DMS79 (cell line): ENCODE measurements at regions not wholly inside any gene's neighbourhood (a gene's known extent, or its start where the extent isn't known, plus 50 kb on each side); places are given as distances from the start of the nearest gene placed in this dataset.

ENCODE experiments used
- DNase-seq: peaks from one replicate; lab custom pipeline; 2025; lab: John Stamatoyannopoulos, UW

DNA sequence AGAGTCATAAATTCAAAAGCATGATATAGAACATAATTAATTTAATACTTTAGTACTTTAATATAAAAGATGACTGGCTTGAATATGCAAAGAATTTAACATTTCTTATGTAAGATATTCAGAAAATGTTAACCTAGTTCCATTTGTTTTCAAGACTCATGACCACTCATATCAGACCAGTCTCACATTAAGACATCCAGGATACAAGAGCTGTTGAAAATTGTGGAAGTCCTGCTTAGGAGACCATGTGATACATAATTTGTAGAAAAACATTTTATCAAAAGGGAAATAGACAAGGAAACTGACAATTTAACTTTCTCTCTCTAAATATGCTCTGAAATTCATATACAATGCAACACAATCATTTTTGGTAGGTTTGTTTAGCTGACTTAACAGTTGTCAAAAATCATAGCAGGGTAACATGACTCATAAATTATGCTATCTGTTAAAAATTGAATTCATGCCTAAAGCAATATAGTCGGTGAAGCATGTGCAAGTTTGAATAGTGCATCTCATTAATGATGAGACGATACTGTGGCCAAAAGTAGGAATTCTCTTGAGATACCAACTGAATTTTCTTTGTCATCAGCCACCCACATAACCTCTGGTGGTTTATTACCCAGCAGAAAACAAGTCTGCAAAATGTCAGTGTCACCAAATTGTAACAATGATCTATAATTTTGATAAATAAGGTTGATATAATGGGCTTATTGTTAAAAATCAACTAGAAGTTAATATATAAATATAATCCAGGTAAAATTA is 211.4 kb downstream of the GASK1B start:
- DNase-seq, result no peak

DNA sequence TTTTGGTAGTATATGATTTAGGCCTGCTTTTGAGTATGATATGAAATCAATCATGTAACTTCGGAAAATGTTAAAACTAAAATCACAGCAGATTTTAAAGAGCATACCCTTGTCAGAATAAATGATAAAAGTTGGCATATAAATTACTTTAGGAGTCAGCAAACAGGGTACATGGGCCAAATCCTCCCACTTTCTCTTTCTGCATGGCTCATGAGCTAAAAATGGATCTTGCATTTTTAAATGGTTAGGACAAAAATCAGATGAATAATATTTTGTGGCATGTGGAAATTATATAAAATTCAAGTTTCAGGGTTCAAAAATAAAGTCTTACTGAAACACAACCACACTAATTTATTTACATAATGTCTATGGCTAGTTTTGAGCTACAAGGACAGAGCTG is 214.9 kb downstream of the GASK1B start:
- no peak for DNase-seq

DNA sequence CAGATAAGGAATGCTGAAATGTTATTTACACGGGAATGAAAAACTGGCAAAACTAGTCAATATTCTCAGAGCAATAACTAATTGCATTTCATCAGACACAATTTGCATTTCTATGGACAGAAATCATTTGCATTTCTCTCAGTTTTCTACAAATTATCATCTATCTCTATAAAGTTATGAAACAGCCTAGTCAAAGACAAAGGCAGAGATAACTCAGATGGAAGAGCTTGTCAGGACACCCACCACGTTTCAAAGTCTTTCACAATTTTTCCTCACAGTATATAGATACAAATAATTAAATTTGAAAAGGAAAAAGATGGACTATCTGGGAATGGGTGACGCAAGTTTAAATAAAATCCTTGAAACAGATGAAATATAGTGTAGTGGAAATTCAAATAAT is 230.8 kb downstream of the GASK1B start:
- no peak for DNase-seq

DNA sequence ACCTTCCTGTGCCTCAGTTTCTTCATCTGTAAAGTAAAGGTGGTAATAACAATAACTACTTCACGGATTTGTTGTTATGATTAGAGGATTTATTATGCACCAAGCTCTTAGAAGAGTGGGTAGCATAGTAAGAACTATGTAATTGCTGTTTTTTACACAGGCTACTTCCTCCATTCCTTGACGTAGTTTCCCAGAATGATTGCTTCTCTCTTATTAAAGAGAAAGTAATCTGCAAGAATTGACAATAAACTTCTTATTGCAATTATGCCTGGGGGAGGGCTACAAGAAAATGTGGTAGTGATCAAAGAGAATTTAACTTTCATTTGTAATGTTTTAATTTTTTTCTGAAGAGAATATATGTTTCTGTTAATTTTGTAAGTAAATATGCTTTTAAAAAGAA is 238.7 kb downstream of the GASK1B start:
- DNase-seq, result no peak

DNA sequence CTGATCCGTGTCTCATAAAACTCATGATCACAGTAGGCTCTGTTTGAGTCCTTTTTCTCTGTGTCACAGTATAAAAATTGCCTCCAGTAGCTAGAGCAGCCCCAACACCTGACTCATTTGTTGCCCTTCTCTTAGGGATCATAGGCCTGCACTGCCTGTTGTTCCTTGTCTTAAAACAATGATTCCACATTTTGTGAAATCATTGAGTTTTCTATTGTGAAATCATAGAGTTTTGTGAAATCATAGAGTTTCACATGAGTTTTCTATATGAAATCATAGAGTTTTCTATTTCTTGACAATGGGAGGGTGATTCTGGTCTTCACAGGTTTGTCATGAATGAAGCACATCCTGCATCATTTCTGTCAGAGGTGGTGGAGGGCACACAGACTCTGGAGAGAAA is 239.9 kb downstream of the GASK1B start:
- no peak for DNase-seq

DNA sequence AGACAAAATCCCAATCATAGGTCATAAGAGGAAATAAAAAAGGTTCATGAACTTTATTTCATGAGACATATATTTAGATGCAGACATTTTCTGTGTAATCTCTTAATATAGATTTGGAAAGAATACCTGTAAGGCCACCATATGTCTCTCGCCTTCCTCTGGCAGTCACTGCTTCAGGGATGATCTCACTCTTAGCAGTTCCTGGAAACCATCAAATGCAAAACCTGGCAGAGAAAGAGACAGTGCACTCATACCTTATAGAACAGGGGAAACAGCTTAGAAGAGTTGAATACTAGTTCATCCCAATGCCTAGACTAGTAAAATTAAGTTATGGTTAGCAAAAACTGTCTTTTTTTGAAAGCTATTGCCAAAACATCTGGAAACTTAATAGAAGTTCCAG is 243.3 kb downstream of the GASK1B start:
- DNase-seq, result no peak

DNA sequence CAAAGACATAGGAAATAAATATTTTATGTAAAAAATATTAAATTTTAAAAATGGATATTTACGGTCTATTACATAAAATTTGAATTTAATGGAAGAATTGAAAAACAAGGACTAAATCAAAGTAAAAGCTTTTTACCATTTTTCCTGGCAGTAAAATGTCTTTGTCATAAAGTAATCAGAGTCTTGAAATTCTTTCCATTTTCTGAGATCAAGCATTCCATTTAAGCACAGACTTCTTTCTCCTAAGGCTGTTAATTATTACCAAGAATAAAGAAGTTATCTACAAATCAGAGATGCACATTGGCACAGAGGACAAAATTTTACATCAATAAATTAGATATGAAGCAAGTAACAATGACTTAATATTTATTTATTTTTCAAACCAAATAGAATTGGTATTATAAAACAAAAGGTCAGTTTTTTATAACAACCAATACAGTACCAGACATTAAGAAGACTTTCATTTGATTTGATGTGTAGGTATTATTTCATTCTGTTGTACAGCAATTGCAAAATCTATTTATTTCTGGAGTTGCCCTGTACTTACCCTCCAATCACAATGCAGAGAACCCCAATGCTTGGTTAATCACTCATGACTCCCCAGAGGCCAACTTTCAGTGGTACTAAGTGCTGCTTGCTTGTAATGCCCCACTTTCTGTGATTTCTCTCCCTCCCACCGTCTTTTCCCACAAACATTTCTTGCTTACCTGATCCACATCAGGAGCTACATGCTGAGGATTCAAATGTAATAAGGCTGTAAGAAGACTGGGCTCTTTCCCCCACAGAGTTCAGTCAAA is 254.6 kb downstream of the GASK1B start:
- no peak for DNase-seq

DNA sequence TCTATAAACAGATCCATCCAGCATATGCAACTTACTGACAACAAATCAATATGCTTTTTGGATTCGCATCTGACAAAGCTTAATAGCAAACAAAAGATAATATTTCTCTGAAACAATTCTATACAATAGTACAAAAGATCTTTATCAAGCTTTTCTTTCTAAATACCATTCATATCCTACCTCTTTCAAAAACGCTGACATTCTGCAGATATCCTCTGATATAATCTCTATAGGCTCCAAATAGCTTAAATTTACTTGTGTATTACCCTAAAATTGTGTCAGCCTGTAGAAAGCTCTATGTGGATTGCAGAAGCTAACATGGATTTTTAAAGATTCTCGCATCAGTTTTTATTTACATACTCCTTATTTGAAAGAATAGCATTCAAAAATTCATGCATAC is 260.6 kb downstream of the GASK1B start:
- no peak for DNase-seq

DNA sequence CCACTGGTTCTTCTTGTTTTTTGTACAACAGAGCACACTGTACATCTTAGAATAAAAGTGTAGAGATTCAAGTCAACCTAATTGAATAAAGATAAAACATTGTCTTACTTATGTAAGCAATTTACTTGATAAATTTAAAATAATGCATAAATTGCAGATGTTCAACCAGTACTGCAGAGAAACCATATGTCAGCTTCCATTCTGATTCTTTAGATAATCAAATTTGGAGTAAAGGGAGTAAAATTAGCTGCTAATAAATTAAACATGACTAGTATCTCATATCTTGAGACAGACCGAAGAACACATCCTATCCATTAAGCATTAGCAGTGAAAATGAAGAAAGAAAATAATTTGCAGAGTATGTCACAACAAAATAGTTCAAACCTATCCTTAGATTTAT is 261.2 kb downstream of the GASK1B start:
- no peak for DNase-seq

DNA sequence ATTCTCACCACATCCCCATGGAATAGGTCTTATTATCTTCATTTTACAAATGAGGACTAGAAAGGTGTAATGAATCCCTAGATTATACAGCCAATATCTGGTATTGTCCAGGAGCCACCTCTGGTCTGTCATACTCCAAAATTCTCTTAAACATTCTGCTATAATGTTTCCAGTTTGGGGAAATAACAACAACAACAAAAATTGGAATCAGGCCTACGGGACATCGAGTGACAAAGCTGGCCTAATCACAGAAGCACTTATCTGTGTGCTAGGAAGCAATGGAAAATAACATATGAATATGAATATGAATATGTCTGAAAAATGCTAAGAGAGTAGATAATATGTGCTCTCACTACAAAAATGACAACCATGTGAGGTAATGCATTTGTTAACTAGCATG is 264.1 kb downstream of the GASK1B start:
- no peak for DNase-seq

DNA sequence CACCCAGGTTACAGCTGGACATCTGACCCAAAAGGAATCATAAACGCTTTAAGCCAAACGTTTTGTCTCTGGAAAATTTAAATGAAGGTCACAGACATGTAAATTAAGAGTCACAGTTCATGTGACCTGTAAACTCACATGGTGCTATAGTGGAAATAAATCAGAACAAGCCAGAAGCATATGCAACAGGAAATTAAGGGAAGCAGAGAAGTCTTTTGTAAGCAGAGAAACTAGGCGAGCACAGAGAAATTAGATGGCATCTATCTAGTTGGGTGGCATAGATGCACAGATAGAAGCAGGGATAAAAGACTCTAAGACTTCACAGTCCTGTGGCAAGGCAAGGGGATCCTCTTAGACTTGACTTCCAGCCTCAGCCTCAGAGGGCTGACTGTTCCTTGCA is 264.8 kb downstream of the GASK1B start:
- no peak for DNase-seq

DNA sequence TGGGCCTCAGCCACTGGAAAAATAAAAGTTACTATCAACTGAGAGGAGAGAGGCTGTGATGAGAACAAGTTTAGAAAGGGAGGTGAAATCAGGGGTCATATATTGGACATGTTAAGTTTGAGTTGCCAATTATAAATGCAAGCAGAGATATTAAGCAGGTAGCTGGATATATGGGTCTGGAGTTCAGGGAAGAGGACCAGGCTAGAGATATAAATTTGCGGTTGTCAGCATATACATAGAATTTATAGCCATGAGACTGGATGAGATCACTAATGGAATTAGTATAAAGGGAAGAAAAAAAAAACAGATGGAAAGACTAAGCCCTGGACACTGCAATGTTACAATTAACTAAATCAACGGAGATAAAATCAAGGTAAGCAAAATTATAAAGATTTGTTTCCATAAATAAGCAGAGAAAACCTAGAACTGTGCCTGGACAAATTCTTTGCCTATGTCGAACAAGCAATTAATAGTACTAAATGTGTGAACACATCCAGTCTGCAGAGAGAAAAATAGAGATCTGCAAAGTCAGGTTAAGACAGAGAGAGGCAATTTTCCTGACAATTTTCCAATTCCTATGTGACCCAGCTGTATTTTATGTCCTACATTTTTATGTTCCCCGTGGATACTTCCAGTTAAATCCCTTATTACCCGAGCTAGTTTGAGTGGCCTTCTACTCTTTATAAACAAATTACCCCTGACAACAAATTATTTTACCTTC is 265.4 kb downstream of the GASK1B start:
- no peak for DNase-seq

DNA sequence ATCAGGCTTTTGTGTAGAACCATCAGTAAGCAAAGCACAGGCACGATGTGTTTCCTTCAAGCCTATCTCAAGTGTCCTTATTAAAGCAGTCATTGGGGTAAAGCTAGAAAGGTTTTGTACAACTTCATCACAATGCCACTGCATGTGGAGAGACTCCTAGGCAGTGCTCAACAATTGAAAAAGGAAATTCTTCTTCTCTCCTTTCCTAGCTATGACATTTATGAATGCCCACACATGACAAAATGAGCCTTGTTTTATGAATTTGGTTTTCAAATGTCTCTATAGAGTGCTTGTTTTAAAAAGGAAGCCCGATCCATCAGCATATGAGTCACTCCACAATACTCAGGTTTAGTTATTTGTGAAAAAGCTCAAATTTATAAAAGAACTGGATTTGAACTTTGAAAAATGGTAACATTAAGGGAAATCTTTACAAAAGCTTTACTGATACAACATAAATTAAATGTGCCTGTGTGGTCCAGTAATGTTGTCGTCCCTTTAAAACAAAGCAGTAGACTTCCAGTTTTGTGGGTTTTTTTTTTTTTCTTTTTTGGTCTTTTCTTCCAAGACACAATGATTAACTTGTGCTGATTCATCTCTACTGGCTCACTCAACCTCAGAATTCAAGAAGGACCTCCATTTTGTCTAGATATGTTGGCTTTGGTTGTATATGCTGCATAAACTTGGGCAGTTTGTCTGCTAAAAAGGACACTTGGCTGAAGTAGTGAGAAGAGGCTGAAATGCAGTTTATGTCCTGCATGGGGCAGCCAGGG is 273.8 kb downstream of the GASK1B start:
- no peak for DNase-seq

DNA sequence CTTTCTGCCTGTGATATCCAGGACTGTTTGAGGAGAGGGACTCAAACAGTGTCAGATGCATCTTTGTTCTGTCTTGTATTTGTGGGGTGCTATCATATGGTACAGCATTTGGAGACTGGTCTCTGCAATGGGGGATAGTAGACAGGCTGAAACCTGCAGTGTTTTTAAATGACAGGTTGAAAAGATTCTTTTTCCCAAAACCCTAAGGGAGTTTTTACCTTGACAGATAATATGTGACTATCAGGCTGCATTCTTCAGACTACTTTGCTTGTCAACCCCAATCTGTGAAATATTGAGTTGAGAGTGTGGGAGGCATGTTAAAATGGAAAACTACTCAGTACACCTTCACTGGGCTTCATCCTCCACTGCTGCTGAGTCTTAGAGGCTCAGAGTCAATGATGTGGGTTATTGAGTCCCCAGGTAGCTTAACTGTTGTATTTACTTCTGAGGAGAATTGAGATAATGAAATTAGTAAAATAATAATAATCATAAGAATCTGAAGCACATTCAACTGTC is 274.9 kb downstream of the GASK1B start:
- no peak for DNase-seq

DNA sequence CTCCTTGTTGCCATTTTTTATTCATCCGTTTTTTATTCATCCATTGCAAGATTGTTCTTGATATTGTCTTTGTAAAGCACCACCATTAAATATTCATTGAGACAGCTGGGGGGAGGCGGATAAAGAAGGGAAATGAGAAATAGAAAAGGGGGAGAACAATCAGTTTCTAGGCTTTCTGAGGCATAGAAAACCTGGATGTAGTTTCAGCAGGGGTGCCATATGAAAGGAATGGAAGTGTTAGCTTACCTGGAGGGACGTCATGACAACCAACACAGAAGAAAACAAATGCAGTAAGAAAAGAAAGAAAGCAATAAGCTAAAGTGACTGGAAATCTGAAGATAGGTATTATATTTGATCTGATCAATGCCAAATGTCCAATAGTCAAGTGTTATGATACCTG is 276.1 kb downstream of the GASK1B start:
- no peak for DNase-seq

DNA sequence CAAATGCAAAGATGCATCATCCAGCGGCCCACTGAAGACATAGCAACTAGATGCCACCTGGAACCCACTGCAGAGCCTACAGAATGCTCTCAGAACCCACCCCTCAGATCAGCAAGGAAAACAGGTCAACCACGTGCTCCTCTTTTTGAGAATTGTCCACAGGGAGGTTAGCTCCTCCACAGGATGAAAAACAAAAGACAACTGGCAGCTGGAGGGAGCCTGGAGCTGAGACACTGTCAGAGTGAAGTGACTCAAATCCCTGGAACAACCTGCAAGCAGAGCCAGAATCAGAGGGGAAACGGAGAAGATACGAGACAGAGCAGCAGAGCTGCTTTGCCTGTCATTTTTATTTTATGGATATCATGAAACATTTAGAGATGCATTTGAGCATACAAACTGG is 277.6 kb downstream of the GASK1B start:
- no peak for DNase-seq

DNA sequence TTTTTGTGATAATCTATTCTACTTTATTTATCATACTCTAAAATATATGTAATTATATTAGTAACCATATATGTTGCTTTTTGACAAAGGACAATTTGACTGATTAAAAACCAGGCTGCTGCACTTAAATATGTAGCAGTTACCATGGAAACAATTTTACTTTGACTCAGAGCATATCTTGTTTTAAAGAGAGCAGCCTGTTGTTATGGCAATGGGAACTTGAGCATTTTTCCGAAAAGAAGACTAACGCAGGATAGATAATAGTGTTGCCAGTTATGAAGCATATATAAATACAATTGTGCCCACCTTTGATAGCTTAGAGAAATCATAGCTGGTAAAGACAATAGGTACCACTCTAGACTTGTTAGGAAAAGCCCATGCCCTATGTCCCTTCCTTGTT is 283.0 kb downstream of the GASK1B start:
- no peak for DNase-seq

DNA sequence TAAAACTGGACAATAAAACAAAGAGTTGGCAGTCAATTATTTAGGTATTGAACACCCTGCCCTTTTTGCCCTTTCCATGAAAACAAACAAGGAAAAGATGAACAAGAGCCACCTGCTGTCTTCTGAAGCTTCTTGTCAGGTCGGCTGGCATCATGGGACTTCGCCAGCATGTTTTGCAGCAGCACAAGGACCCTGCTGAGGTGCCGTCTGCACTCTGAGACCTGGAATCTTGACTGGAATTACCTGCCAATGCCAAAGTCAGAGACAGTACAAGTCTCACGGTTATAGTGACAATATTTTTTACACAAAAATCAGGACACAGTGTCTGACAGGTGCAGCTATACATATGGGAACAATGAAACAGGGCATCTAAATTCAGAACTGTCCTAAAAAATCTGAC is 284.5 kb downstream of the GASK1B start:
- no peak for DNase-seq

DNA sequence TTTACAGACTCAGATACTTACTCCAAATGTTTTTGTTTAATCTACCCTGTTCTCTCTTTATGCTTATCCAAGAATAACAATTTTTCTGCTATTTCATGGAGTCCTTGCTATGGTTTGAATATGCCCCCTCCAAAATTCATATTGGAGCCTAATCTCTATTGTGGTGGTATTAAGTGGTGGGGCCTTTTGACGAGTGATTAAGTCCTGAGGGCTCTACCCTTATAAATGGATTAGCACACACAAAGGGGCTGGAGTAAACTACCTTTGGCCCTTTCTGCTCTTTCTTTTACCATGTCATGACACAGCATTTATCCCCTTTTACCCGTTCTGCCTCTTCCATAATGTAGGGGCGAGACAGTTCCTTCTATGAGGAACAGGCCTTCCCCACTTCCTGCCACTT is 285.5 kb downstream of the GASK1B start:
- no peak for DNase-seq

DNA sequence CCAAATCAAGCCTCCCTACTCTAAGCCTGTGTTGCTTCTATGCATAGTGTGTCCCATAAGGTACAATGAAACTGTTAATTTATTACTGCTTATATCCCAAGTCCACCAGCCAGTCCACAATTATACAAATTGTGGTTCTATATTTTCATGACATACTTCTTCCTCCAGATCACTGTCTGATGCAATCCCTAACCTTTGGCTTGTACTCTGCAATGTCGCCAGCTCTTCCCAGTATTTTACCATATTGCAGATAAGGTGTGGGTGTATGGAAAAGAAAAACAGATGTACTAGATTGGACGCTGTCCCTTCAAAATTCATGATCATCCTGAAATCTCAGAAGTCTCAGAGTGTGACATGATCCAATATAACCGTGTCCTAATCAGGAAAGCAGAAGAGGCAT is 286.2 kb downstream of the GASK1B start:
- no peak for DNase-seq

DNA sequence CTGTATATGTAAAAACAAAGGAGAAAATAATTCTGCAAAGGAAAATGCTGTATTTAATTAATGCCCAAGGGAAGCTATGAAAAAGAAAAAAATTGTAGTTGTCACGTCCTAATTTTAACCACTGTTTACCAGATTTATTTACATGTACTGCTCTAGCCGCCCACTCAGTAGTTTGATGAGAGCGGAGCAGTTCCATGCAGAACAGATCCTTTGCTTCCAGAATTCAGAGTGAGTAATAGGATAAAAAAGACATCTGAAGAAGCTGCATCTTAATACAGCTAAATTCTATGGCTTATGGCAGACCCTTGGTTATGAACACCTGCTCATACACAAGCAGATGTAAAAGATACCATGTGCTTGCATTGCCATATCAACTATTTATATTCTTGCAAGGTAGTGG is 287.0 kb downstream of the GASK1B start:
- no peak for DNase-seq

DNA sequence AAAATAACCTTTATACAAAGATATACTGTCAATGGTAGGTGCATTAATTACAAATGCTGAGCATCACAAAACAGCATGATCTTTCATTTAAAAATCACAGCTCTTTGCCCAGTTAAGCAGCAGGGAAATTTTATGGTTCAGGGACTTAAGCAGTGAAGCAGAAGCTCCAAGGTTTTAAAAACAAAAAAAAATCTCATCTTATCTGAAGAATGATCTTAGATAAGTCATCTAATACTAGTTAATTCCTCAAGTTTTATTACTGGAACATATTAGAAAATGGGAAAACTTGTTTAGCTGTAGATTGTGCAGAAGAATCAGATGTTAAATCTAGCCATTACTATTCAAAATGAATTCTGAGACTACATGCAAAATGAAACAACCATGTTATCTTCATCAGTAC is 289.9 kb downstream of the GASK1B start:
- DNase-seq, result no peak
